Ishikawa (cell line): ENCODE measurements at regions not wholly inside any gene's neighbourhood (a gene's known extent, or its start where the extent isn't known, plus 50 kb on each side); places are given as distances from the start of the nearest gene placed in this dataset.

Source experiments
- CEBPB ChIP-seq: IDR thresholded peaks from 2 replicates; pipeline ENCODE4 v1.6.1; 2012
- CREB1 ChIP-seq: IDR thresholded peaks from 2 replicates; pipeline ENCODE4 v1.6.1; 2012; ENCODE audit warnings: low read depth
- EGR1 ChIP-seq: IDR thresholded peaks from 2 replicates; pipeline ENCODE4 v1.6.1; 2012
- EP300 ChIP-seq: IDR thresholded peaks from 2 replicates; pipeline ENCODE4 v1.6.1; 2012; ENCODE audit warnings: borderline replicate concordance
- FOXM1 ChIP-seq: IDR thresholded peaks from 2 replicates; pipeline ENCODE4 v1.6.1; 2012; ENCODE audit warnings: low read depth, borderline replicate concordance
- RAD21 ChIP-seq: IDR thresholded peaks from 2 replicates; pipeline ENCODE4 v1.6.1; 2012; ENCODE audit warnings: low read depth
- TAF1 ChIP-seq: IDR thresholded peaks from 2 replicates; pipeline ENCODE4 v1.6.1; 2012; ENCODE audit warnings: low read depth, mild to moderate bottlenecking
- TCF12 ChIP-seq: IDR thresholded peaks from 2 replicates; pipeline ENCODE4 v1.6.1; 2012; ENCODE audit warnings: low read depth
- YY1 ChIP-seq: IDR thresholded peaks from 2 replicates; pipeline ENCODE4 v1.6.1; 2012; ENCODE audit warnings: low read depth
- ZBTB7A ChIP-seq: IDR thresholded peaks from 2 replicates; pipeline ENCODE4 v1.6.1; 2012; ENCODE audit warnings: low read depth
- TF ChIP-seq, protein P1 (sequence below): IDR thresholded peaks from 2 replicates; pipeline ENCODE4 v1.6.1; 2012
- TF ChIP-seq, protein P2 (sequence below): IDR thresholded peaks from 2 replicates; pipeline ENCODE4 v1.6.1; 2012
- TF ChIP-seq, protein P3 (sequence below): IDR thresholded peaks from 2 replicates; pipeline ENCODE4 v1.6.1; 2012; ENCODE audit warnings: low read depth, mild to moderate bottlenecking

DNA sequence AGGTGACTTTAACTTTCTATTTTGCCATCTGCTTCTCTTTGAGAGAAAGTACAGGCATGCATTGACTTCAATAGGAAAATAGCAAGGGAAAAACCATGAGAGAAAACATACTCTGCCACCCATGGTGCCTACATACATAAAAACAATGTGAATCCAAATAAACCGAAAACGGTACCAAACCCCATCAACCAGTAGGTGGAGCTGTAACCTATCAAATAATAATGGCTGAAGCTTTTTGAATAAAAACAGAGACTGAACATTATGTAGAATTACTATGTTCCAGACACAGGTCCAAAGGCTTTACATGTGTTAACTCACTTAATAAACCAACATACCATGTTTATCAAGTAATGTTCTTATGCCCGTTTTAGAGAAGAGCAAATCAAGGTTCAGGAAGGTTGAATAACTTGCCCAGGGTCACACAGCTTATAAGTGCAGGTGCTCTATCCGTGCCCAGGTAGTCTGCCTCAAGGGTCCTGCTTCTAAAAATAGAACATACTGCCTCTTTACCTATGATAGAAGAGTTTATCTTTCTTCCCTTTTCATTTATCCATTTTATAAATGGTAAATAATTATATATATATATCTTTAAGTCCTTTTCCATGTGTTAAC is 293.9 kb upstream of the SYT4 start:
- TF ChIP-seq TCF12 (no peak), EP300 (no peak), FOXM1 (peak; percentile 75; the same call in 1 of the 2 replicates), CREB1 (no peak), YY1 (0 out of 2 replicates have a peak, but pooled peaks have one; percentile 22), CEBPB (no peak), TAF1 (no peak), RAD21 (peak; percentile 66), EGR1 (no peak), ZBTB7A (no peak)
- TF ChIP-seq, protein P1, sequence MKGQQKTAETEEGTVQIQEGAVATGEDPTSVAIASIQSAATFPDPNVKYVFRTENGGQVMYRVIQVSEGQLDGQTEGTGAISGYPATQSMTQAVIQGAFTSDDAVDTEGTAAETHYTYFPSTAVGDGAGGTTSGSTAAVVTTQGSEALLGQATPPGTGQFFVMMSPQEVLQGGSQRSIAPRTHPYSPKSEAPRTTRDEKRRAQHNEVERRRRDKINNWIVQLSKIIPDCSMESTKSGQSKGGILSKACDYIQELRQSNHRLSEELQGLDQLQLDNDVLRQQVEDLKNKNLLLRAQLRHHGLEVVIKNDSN, result no peak
- TF ChIP-seq, protein P2, sequence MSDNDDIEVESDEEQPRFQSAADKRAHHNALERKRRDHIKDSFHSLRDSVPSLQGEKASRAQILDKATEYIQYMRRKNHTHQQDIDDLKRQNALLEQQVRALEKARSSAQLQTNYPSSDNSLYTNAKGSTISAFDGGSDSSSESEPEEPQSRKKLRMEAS, result no peak
- TF ChIP-seq, protein P3, sequence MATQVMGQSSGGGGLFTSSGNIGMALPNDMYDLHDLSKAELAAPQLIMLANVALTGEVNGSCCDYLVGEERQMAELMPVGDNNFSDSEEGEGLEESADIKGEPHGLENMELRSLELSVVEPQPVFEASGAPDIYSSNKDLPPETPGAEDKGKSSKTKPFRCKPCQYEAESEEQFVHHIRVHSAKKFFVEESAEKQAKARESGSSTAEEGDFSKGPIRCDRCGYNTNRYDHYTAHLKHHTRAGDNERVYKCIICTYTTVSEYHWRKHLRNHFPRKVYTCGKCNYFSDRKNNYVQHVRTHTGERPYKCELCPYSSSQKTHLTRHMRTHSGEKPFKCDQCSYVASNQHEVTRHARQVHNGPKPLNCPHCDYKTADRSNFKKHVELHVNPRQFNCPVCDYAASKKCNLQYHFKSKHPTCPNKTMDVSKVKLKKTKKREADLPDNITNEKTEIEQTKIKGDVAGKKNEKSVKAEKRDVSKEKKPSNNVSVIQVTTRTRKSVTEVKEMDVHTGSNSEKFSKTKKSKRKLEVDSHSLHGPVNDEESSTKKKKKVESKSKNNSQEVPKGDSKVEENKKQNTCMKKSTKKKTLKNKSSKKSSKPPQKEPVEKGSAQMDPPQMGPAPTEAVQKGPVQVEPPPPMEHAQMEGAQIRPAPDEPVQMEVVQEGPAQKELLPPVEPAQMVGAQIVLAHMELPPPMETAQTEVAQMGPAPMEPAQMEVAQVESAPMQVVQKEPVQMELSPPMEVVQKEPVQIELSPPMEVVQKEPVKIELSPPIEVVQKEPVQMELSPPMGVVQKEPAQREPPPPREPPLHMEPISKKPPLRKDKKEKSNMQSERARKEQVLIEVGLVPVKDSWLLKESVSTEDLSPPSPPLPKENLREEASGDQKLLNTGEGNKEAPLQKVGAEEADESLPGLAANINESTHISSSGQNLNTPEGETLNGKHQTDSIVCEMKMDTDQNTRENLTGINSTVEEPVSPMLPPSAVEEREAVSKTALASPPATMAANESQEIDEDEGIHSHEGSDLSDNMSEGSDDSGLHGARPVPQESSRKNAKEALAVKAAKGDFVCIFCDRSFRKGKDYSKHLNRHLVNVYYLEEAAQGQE, result no peak
